ENCODE measurements at regions not wholly inside any gene's neighbourhood (a gene's known extent, or its start where the extent isn't known, plus 50 kb on each side); places are given as distances from the start of the nearest gene placed in this dataset.

- no peak for DNase-seq
These were observed 826.4 kb downstream of the TUSC7 start for GRCh38 chr3:117536006-117536405.

GRCh38 chr3:117537949-117538348 lies 828.4 kb downstream of the TUSC7 start:
- DNase-seq = no peak

DNA sequence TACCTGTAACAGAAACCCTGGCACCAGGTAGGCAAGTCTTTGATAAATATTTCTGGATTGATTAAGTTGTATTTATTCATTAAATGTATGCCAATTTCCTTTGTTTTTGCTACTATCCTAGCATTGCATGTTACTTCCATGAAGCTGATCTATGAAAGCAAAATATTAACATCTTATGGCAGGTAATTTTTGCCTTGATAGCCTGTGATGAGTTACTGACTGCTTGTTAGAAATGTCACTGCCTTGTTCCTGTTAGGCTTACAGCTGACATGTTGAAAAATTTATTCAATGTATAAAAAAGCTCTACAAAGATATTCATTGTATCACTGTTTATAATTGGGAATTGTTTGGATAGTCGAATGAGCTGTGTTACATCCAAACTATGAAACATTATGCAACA lies 830.1 kb downstream of the TUSC7 start:
- no peak for DNase-seq

DNA sequence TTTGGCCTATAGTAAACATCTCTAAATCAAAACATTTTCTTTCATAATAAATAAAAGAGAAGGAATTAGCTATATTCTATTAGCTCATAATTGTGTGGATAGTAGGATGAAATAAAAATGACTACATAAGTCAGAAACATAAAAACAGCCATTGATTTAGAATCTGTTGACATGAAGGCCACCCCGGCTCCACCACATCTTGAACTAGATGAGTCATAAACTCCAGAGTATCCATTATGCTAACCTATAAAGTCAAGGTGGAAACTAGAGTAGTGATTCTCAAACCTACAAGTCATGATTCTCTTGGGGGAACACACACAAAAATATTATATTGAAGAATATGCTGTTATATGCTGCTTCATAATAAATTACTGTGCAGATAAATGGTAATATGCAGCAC lies 831.0 kb downstream of the TUSC7 start:
- no peak for DNase-seq

DNA sequence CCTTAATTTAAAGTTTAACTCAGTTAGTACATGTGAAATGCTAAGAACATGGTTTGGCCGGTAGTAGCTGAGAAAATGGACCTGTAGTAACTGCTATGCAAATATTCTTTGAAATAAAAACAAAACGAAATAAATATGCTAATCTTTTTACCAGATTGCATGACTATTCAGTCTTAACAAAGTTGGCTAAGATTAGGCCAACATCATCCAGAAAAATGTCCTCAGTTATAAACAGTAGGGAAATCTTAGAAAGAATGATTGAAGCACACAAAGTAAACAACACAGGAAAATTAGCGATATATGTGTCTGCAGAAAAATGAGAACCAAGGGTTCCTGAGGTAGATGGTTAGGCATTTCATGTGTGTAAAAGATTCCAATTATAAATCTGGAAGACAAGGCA lies 832.1 kb downstream of the TUSC7 start:
- DNase-seq = no peak

DNA sequence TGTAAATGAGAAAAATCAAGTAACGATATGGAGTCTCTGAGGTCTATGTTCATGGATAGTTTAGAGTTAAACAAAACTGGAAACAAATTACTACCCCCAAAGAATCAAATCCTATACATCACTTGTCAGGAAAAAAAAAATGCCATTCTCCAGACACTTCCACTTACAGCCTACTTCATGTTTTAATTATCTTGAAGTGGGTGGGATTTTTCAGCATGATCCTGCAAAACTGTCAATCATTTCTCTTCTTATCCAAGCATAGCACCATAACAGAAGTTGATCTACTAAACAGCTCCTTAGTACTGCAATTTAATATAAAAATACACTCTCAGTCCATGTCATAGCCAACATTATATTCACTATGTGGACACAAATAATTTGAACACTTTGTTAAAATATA lies 833.9 kb downstream of the TUSC7 start:
- DNase-seq = no peak

DNA sequence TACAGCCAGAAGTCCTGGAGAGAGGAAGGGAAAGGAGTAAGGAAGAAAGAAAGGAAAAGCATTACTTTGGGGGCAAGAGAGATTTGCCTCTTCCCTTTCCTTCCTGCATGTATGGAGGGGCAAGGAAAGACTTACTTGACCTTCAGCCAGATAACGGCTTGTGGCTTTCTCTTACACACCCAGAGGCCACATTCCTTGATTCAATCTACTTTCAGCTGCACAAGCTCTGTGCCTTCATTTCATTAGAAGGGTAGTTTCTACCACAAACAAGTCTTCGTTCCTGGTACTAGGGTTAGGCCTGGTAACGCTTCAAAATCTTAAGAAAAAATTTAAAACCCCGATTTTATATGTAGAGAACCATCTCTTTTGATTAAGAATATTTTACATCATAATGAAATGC lies 835.9 kb downstream of the TUSC7 start:
- DNase-seq = no peak

- DNase-seq = no peak
These were observed 838.5 kb downstream of the TUSC7 start for GRCh38 chr3:117547956-117548550.

GRCh38 chr3:117548600-117548999 lies 839.0 kb downstream of the TUSC7 start:
- DNase-seq = no peak

DNA sequence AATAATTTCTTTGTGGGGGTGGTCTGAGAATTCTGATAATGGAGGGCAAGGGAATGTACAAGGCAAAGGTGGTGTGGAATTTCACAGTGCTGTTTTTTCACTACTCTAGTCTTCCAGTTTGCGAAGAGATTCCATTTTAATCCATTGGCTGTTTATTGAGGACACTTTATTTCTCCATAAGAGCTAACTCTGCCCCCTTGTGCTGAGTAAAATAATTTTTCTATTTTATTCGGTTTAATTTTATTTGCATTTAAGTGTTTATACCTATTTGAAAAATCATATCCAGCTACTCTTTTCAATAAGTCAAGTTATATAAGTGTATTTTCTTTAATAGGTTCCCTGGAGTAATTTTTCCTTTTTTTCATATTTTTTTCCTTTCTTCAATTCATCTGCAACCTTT lies 840.1 kb downstream of the TUSC7 start:
- DNase-seq = no peak

GRCh38 chr3:117550766-117551165 lies 841.2 kb downstream of the TUSC7 start:
- DNase-seq = no peak

DNA sequence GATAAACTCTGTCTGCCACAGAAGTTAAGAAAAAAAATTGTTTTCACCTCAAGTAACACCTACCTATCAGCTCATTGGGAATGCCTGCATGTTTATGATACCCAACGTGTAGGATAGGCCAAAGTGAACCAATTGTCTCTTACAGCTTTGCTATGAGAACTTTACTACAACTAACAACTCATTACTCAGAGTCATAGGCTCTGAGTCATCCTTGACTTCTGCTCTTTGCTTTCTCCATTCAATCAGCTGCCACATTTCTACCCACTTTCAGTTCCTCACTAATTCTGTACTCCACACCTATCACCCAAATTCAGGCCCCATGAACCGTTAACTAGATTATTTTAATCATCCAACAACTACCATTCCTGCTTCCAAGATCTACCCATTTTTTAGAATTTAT lies 843.9 kb downstream of the TUSC7 start:
- no peak for DNase-seq

DNA sequence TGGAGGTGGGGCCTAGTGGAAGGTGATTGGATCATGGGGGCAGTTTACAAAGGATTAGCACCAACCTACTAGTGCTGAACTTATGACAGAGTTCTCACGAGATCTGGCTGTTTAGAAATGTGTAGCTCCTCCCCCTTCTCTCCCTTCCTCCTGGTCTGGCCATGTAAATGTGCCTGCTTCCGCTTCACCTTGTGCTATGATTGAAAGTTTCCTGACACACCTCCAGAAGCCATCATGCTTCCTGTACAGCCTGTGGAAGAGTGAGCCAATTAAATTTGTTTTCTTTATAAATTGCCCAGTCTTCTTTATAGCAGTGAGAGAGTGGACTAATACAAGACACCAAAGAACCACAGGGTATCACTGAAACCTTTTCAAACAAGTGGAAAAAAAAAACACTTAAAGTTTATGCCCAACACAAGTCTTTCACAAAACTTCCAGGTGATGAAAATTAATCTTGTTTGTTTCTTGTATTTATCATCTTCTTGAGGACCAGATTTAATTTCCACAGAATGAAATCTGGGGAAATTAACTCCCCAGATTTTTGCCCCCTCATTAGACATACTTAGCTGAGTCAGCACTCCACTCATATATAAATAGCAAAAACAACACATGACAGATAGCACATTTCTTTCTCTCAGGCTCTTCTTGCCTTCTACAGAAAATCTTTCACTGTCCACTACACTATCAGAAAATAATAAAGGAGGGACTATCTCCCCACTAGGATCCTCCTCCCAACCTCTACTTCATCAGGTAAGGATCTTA lies 847.2 kb downstream of the TUSC7 start:
- no peak for DNase-seq

- DNase-seq = peak; percentile 80
These were observed 848.0 kb downstream of the TUSC7 start for GRCh38 chr3:117557464-117558090.

GRCh38 chr3:117558681-117559080 lies 849.1 kb downstream of the TUSC7 start:
- no peak for DNase-seq

DNA sequence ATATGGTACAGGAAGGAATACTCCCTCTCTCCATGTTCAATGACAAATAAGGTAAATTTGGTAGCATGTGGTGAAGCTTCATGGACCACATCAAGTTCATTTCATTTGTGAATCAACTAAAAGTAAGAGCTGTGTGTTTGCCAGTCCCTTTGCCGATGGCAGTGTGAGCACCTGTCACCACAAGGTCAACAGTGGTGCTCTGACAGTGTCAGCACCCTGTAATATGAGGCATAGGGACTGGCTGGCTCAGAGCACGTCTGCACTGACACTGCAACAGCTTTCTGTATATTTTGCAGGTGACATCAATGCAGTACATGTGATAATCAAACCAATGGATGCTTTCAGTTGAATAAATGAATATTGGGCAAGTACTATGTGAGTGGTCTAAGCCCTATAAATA lies 852.4 kb downstream of the TUSC7 start:
- no peak for DNase-seq

DNA sequence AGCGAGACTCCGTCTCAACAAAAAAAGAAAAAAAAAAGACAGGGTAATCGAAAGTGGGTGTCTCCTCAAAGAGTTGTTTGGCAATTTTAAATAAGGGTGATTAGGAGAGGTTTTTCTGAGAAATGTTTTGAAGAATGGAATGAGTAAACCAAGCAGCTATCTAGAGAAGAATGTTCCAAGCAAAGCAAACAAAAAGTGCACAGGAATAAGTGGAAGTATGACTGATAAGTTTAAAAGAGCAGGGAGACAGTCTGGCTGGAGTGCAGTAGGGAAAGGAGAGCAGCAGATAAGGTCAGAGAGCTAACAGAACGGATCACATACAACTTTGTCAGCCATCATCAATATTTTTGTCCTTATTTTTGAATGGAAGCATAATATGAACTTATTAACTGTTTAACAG lies 853.5 kb downstream of the TUSC7 start:
- DNase-seq = no peak

- no peak for DNase-seq
These were observed 856.2 kb downstream of the TUSC7 start for GRCh38 chr3:117565777-117566176.

DNA sequence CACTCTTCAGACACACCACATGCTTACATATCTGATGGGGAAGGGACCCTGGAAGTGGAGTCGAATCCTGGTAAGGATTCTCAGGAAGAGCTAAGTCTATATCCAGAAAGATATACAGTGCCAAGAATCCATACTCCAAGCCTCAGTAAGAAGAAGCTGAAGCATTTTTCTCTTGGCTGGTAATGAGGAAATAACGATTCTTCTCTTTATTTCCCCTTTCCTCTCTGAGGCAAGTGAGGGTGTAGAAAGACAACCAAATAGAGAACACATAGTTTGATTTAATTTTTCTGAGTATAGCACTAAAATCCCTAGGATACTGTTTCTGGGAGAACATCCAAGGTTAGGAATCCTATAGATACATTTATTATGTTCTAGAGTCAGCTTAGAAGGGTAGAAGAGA lies 857.3 kb downstream of the TUSC7 start:
- no peak for DNase-seq

GRCh38 chr3:117567382-117567781 lies 857.8 kb downstream of the TUSC7 start:
- DNase-seq = no peak

- no peak for DNase-seq
These were observed 858.3 kb downstream of the TUSC7 start for GRCh38 chr3:117567906-117568305.

- no peak for DNase-seq
These were observed 863.2 kb downstream of the TUSC7 start for GRCh38 chr3:117572786-117573185.

DNA sequence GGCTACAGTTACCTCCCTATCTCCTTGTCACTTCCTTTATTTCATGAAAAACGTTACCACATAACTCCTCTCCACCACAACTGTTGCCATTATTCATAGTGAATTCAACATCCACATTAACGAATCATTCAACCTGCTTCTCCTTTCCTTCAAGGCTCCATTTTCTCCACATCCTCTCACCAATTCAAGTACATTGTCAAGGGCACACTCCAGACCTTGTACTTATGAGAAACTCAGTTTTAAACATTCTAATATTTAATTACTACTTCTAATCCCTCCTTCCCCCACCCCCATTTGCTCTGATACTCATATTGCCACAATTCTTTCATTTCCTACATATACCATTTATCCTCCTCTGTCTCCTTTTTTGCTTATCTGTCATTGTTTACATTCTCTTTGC lies 871.2 kb downstream of the TUSC7 start:
- DNase-seq = no peak

DNA sequence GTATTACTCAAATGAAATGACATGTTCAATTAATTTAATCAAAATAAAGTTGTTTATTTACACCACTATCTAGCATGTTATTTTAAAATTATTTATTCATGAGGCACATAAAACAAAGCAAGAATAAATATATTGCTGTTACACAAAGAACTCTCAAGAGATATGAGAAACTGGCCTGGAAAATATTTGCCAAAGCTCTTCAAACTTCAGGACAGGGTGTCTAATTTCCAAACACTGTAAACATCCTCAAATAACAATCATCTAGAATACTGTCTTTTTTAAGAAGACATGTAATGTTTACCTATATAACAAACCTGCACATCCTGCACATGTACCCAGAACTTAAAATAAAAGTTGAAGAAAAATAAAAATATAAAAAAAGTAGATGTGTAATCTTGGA lies 876.6 kb downstream of the TUSC7 start:
- peak; percentile 21 for DNase-seq

GRCh38 chr3:117587416-117587815 lies 877.8 kb downstream of the TUSC7 start:
- DNase-seq = no peak

Measured in NCI-H748 treated with DMSO at 0.1 percent for 48 hours (cell line).